Liver (tissue), 8 donors: ENCODE measurements at regions not wholly inside any gene's neighbourhood (a gene's known extent, or its start where the extent isn't known, plus 50 kb on each side); places are given as distances from the start of the nearest gene placed in this dataset.

Source experiments
- DNase-seq: peaks from one replicate; pipeline ENCODE4 v3.0.0-alpha.2; 2017; ENCODE audit warnings: low spot score
- H3K27ac ChIP-seq, 2 donors: one replicate each; pipeline ENCODE4 v1.7.0; 2013; ENCODE audit warnings: inconsistent platforms in 2 of 2, low read length in 2 of 2, control low read depth in 1 of 2, low read depth in 1 of 2, mild to moderate bottlenecking in 1 of 2
- H3K27me3 ChIP-seq, 4 donors: one replicate each; pipeline versions ENCODE4 v1.6.1 to v1.7.0; 2013; ENCODE audit warnings: low read length in 3 of 4, inconsistent platforms in 1 of 4, mild to moderate bottlenecking in 1 of 4, moderate library complexity in 1 of 4; ENCODE audit not compliant: control insufficient read depth in 4 of 4, insufficient read depth in 4 of 4
- H3K36me3 ChIP-seq, 4 donors: one replicate each; pipeline versions ENCODE4 v1.6.1 to v1.7.0; 2013; ENCODE audit warnings: low read length in 3 of 4, mild to moderate bottlenecking in 3 of 4, low read depth in 1 of 4, moderate library complexity in 1 of 4; ENCODE audit not compliant: control insufficient read depth in 4 of 4, insufficient read depth in 3 of 4
- H3K4me1 ChIP-seq, 4 donors: one replicate each; pipeline versions ENCODE4 v1.6.1 to v1.7.0; 2013; ENCODE audit warnings: low read length in 3 of 4, mild to moderate bottlenecking in 3 of 4, moderate library complexity in 1 of 4; ENCODE audit not compliant: control insufficient read depth in 4 of 4, insufficient read depth in 4 of 4
- H3K4me3 ChIP-seq, 3 donors: one replicate each; pipeline versions ENCODE4 v1.6.1 to v1.7.0; 2013; ENCODE audit warnings: low read length in 3 of 3, control low read depth in 1 of 3, low read depth in 1 of 3, mild to moderate bottlenecking in 1 of 3
- H3K9ac ChIP-seq, 2 donors: one replicate each; pipeline ENCODE4 v1.7.0; 2013; ENCODE audit warnings: low read length in 2 of 2, mild to moderate bottlenecking in 2 of 2, moderate library complexity in 2 of 2, control low read depth in 1 of 2, low read depth in 1 of 2
- H3K9me3 ChIP-seq, 4 donors: one replicate each; pipeline versions ENCODE4 v1.6.1 to v1.7.0; 2013; ENCODE audit warnings: low read length in 3 of 4; ENCODE audit not compliant: control insufficient read depth in 4 of 4
- EGR1 ChIP-seq, 2 donors: IDR thresholded peaks; 2 replicates each; pipeline ENCODE4 v1.6.1; 2016 to 2018; ENCODE audit warnings: antibody characterized with exemption in 2 of 2, low read depth in 2 of 2
- FOXA1 ChIP-seq: IDR thresholded peaks from 2 replicates; pipeline ENCODE4 v1.6.1; 2016; ENCODE audit warnings: antibody characterized with exemption
- FOXA2 ChIP-seq: IDR thresholded peaks from 2 replicates; pipeline ENCODE4 v1.6.1; 2016; ENCODE audit warnings: antibody characterized with exemption
- GABPA ChIP-seq, 2 donors: IDR thresholded peaks in 1 of 2; conservative IDR thresholded peaks in 1 of 2; 2 replicates each; pipeline ENCODE4 v1.6.1; 2016; ENCODE audit warnings: antibody characterized with exemption in 2 of 2, mild to moderate bottlenecking in 1 of 2, moderate library complexity in 1 of 2
- HNF4A ChIP-seq, 2 donors: conservative IDR thresholded peaks; 2 replicates each; pipeline ENCODE4 v1.6.1; 2016; ENCODE audit warnings: antibody characterized with exemption in 2 of 2, mild to moderate bottlenecking in 2 of 2
- HNF4G ChIP-seq: IDR thresholded peaks from 2 replicates; pipeline ENCODE4 v1.6.1; 2016; ENCODE audit warnings: antibody characterized with exemption
- JUND ChIP-seq, 2 donors: IDR thresholded peaks; 2 replicates each; pipeline ENCODE4 v1.6.1; 2016; ENCODE audit warnings: antibody characterized with exemption in 2 of 2
- NR2F2 ChIP-seq: IDR thresholded peaks from 2 replicates; pipeline ENCODE4 v1.6.1; 2016; ENCODE audit warnings: antibody characterized with exemption
- RAD21 ChIP-seq, 2 donors: IDR thresholded peaks; 2 replicates each; pipeline ENCODE4 v1.6.1; 2016; ENCODE audit warnings: antibody characterized with exemption in 2 of 2, mild to moderate bottlenecking in 2 of 2
- RXRA ChIP-seq, 2 donors: IDR thresholded peaks; 2 replicates each; pipeline ENCODE4 v1.6.1; 2017 to 2018; ENCODE audit warnings: antibody characterized with exemption in 2 of 2, mild to moderate bottlenecking in 1 of 2
- SP1 ChIP-seq: IDR thresholded peaks from 2 replicates; pipeline ENCODE4 v1.6.1; 2018; ENCODE audit warnings: antibody characterized with exemption, mild to moderate bottlenecking
- TAF1 ChIP-seq: conservative IDR thresholded peaks from 2 replicates; pipeline ENCODE4 v1.6.1; 2016; ENCODE audit warnings: antibody characterized with exemption, mild to moderate bottlenecking
- YY1 ChIP-seq: IDR thresholded peaks from 2 replicates; pipeline ENCODE4 v1.6.1; 2016; ENCODE audit warnings: antibody characterized with exemption, mild to moderate bottlenecking
- WGBS: extraction: QIAGEN DNeasy Blood & Tissue Kit; methylation state at CpG from one replicate; pipeline ENCODE4 v1.1.7; 2013; 5-methylcytosine and 5-hydroxymethylcytosine counted together
- TF ChIP-seq, protein P1 (sequence below): IDR thresholded peaks from 2 replicates; pipeline ENCODE4 v1.6.1; 2016; ENCODE audit warnings: antibody characterized with exemption
- TF ChIP-seq, protein P2 (sequence below): fragments of 150-350 bp; IDR thresholded peaks from 2 replicates; pipeline ENCODE4 v1.5.1; 2017; ENCODE audit warnings: improper control_type of control experiment, low read depth, low read length; ENCODE audit not compliant: missing input control
- TF ChIP-seq, protein P3 (sequence below): IDR thresholded peaks from 2 replicates; pipeline ENCODE4 v1.6.1; 2016; ENCODE audit warnings: antibody characterized with exemption
- TF ChIP-seq, protein P4 (sequence below): IDR thresholded peaks from 2 replicates; pipeline ENCODE4 v1.6.1; 2016; ENCODE audit warnings: antibody characterized with exemption
- TF ChIP-seq, protein P5 (sequence below): IDR thresholded peaks from 2 replicates; pipeline ENCODE4 v1.6.1; 2016; ENCODE audit warnings: antibody characterized with exemption, mild to moderate bottlenecking
- donor health status: healthy.
- donor health status: healthy.
- donor health status: healthy.
- donor health status: healthy.
- donor health status: healthy.

- DNase-seq: no peak
- 61% methylated on average over 4 of the region's 4 CpGs for WGBS
- Histone ChIP-seq H3K4me1 (no peaks in the 10 kb centered on the region), H3K9ac (no peak overlapping the region), H3K27me3 (peaks cover 0 to 4% (median 0%) of the 10 kb centered on the region in 4 donors), H3K9me3 (no peaks in the 10 kb centered on the region), H3K27ac (no peak overlapping the region), H3K4me3 (no peak overlapping the region), H3K36me3 (no peaks in the 10 kb centered on the region)
- TF ChIP-seq, protein P1, sequence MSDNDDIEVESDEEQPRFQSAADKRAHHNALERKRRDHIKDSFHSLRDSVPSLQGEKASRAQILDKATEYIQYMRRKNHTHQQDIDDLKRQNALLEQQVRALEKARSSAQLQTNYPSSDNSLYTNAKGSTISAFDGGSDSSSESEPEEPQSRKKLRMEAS: no peak
- TF ChIP-seq NR2F2: no peak
- no peak for TF ChIP-seq TAF1
- no peak for TF ChIP-seq EGR1 (IDR thresholded peaks at IDR 0.05; ENCODE audit: low read depth in 2 of 2)
- no peak for TF ChIP-seq RAD21 (IDR thresholded peaks at IDR 0.05)
- TF ChIP-seq, protein P2, sequence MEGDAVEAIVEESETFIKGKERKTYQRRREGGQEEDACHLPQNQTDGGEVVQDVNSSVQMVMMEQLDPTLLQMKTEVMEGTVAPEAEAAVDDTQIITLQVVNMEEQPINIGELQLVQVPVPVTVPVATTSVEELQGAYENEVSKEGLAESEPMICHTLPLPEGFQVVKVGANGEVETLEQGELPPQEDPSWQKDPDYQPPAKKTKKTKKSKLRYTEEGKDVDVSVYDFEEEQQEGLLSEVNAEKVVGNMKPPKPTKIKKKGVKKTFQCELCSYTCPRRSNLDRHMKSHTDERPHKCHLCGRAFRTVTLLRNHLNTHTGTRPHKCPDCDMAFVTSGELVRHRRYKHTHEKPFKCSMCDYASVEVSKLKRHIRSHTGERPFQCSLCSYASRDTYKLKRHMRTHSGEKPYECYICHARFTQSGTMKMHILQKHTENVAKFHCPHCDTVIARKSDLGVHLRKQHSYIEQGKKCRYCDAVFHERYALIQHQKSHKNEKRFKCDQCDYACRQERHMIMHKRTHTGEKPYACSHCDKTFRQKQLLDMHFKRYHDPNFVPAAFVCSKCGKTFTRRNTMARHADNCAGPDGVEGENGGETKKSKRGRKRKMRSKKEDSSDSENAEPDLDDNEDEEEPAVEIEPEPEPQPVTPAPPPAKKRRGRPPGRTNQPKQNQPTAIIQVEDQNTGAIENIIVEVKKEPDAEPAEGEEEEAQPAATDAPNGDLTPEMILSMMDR: no peak
- TF ChIP-seq, protein P3, sequence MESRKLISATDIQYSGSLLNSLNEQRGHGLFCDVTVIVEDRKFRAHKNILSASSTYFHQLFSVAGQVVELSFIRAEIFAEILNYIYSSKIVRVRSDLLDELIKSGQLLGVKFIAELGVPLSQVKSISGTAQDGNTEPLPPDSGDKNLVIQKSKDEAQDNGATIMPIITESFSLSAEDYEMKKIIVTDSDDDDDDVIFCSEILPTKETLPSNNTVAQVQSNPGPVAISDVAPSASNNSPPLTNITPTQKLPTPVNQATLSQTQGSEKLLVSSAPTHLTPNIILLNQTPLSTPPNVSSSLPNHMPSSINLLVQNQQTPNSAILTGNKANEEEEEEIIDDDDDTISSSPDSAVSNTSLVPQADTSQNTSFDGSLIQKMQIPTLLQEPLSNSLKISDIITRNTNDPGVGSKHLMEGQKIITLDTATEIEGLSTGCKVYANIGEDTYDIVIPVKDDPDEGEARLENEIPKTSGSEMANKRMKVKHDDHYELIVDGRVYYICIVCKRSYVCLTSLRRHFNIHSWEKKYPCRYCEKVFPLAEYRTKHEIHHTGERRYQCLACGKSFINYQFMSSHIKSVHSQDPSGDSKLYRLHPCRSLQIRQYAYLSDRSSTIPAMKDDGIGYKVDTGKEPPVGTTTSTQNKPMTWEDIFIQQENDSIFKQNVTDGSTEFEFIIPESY: no peak
- no peak for TF ChIP-seq SP1
- no peak for TF ChIP-seq HNF4A (conservative IDR thresholded peaks at IDR 0.05)
- no peak for TF ChIP-seq YY1
- TF ChIP-seq, protein P4, sequence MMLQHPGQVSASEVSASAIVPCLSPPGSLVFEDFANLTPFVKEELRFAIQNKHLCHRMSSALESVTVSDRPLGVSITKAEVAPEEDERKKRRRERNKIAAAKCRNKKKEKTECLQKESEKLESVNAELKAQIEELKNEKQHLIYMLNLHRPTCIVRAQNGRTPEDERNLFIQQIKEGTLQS: no peak
- no peak for TF ChIP-seq FOXA1
- TF ChIP-seq, protein P5, sequence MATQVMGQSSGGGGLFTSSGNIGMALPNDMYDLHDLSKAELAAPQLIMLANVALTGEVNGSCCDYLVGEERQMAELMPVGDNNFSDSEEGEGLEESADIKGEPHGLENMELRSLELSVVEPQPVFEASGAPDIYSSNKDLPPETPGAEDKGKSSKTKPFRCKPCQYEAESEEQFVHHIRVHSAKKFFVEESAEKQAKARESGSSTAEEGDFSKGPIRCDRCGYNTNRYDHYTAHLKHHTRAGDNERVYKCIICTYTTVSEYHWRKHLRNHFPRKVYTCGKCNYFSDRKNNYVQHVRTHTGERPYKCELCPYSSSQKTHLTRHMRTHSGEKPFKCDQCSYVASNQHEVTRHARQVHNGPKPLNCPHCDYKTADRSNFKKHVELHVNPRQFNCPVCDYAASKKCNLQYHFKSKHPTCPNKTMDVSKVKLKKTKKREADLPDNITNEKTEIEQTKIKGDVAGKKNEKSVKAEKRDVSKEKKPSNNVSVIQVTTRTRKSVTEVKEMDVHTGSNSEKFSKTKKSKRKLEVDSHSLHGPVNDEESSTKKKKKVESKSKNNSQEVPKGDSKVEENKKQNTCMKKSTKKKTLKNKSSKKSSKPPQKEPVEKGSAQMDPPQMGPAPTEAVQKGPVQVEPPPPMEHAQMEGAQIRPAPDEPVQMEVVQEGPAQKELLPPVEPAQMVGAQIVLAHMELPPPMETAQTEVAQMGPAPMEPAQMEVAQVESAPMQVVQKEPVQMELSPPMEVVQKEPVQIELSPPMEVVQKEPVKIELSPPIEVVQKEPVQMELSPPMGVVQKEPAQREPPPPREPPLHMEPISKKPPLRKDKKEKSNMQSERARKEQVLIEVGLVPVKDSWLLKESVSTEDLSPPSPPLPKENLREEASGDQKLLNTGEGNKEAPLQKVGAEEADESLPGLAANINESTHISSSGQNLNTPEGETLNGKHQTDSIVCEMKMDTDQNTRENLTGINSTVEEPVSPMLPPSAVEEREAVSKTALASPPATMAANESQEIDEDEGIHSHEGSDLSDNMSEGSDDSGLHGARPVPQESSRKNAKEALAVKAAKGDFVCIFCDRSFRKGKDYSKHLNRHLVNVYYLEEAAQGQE: no peak
- no peak for TF ChIP-seq RXRA (IDR thresholded peaks at IDR 0.05)
- TF ChIP-seq GABPA (IDR thresholded peaks at IDR 0.05 in 1 of 2, conservative IDR thresholded peaks at IDR 0.05 in 1 of 2): no peak
- no peak for TF ChIP-seq FOXA2
- TF ChIP-seq HNF4G: no peak
- TF ChIP-seq JUND (IDR thresholded peaks at IDR 0.05): no peak
These were observed 200.8 kb downstream of the DIRAS2 start for GRCh38 chr9:90441814-90442213.
